T-helper 1 cell treated with Interleukin-12 subunit alpha and Interleukin-12 subunit beta and Interleukin-4 antibody, amounts not matched to agents 30 μg/mL and 1 μg/mL, for 36 hours (primary cell): ENCODE measurements at regions not wholly inside any gene's neighbourhood (a gene's known extent, or its start where the extent isn't known, plus 50 kb on each side); places are given as distances from the start of the nearest gene placed in this dataset.
"Not testable (repeated sequence)": the region's sequence is repeated elsewhere in the genome, so short reads cannot be mapped to it uniquely, and the experiment has no call there.

Source experiments
- H3K27ac Mint-ChIP-seq: one replicate; pipeline ENCODE4 v1.8.0; 2021; ENCODE audit warnings: mild to moderate bottlenecking, mixed read lengths
- H3K27me3 Mint-ChIP-seq: one replicate; pipeline ENCODE4 v1.8.0; 2021; ENCODE audit warnings: low read depth, mixed read lengths
- H3K36me3 Mint-ChIP-seq: one replicate; pipeline ENCODE4 v1.8.0; 2021; ENCODE audit warnings: low read depth, mixed read lengths
- H3K4me1 Mint-ChIP-seq: one replicate; pipeline ENCODE4 v1.8.0; 2021; ENCODE audit warnings: low read depth, mixed read lengths
- H3K4me3 Mint-ChIP-seq: one replicate; pipeline ENCODE4 v1.8.0; 2021; ENCODE audit warnings: mild to moderate bottlenecking, moderate library complexity, mixed read lengths
- H3K9me3 Mint-ChIP-seq: one replicate; pipeline ENCODE4 v1.8.0; 2021; ENCODE audit warnings: mixed read lengths

- H3K27me3 Mint-ChIP-seq, H3K36me3 Mint-ChIP-seq: not testable (repeated sequence)
Observed at GRCh38 chr3:20989653-20990052, 761.4 kb downstream of the ZNF385D start.

GRCh38 chr3:20984594-20985205 is 766.3 kb downstream of the ZNF385D start:
- Mint-ChIP-seq H3K4me1 (no peaks in the 10 kb centered on the region), H3K9me3 (peaks cover 20% of the 10 kb centered on the region), H3K27me3 (no peaks in the 10 kb centered on the region), H3K27ac (no peak overlapping the region), H3K36me3 (no peaks in the 10 kb centered on the region), H3K4me3 (no peak overlapping the region)

More at GRCh38 chr3:20989653-20990052, 761.4 kb downstream of the ZNF385D start:
- peaks cover 13% of the 10 kb centered on the region for H3K9me3 Mint-ChIP-seq
- not testable (repeated sequence) for H3K4me3 Mint-ChIP-seq, H3K4me1 Mint-ChIP-seq, H3K27ac Mint-ChIP-seq

GRCh38 chr3:20975188-20975651 is 775.8 kb downstream of the ZNF385D start:
- H3K36me3 Mint-ChIP-seq = no peaks in the 10 kb centered on the region
- no peaks in the 10 kb centered on the region for H3K4me1 Mint-ChIP-seq
- H3K9me3 Mint-ChIP-seq = peaks cover 16% of the 10 kb centered on the region
- H3K27ac Mint-ChIP-seq = no peak overlapping the region
- H3K27me3 Mint-ChIP-seq = no peaks in the 10 kb centered on the region
- no peak overlapping the region for H3K4me3 Mint-ChIP-seq

GRCh38 chr3:20974396-20974795 is 776.6 kb downstream of the ZNF385D start:
- Mint-ChIP-seq H3K9me3 (peaks cover 23% of the 10 kb centered on the region), H3K27ac (no peak overlapping the region), H3K4me1 (no peaks in the 10 kb centered on the region), H3K36me3 (no peaks in the 10 kb centered on the region), H3K4me3 (no peak overlapping the region), H3K27me3 (no peaks in the 10 kb centered on the region)

GRCh38 chr3:20970807-20971206 is 780.2 kb downstream of the ZNF385D start:
- not testable (repeated sequence) for H3K27ac Mint-ChIP-seq, H3K4me1 Mint-ChIP-seq, H3K4me3 Mint-ChIP-seq, H3K36me3 Mint-ChIP-seq, H3K27me3 Mint-ChIP-seq
- peaks cover 32% of the 10 kb centered on the region for H3K9me3 Mint-ChIP-seq

- not testable (repeated sequence) for H3K4me3 Mint-ChIP-seq, H3K36me3 Mint-ChIP-seq, H3K27ac Mint-ChIP-seq, H3K4me1 Mint-ChIP-seq, H3K27me3 Mint-ChIP-seq
- H3K9me3 Mint-ChIP-seq = peaks cover 36% of the 10 kb centered on the region
Observed at GRCh38 chr3:20967485-20967884, 781.5 kb upstream of the SGO1 start.

GRCh38 chr3:20958161-20958560 is 772.2 kb upstream of the SGO1 start:
- Mint-ChIP-seq H3K27ac (no peak overlapping the region), H3K9me3 (peaks cover 16% of the 10 kb centered on the region), H3K27me3 (no peaks in the 10 kb centered on the region), H3K4me1 (no peaks in the 10 kb centered on the region), H3K4me3 (no peak overlapping the region), H3K36me3 (no peaks in the 10 kb centered on the region)

- Mint-ChIP-seq H3K4me1 (no peaks in the 10 kb centered on the region), H3K27ac (no peak overlapping the region), H3K4me3 (no peak overlapping the region), H3K9me3 (peaks cover 16% of the 10 kb centered on the region), H3K27me3 (no peaks in the 10 kb centered on the region), H3K36me3 (no peaks in the 10 kb centered on the region)
Observed at GRCh38 chr3:20945892-20946291, 759.9 kb upstream of the SGO1 start.

GRCh38 chr3:20935791-20936190 is 749.8 kb upstream of the SGO1 start:
- Mint-ChIP-seq H3K27me3 (no peaks in the 10 kb centered on the region), H3K27ac (no peak overlapping the region), H3K36me3 (no peaks in the 10 kb centered on the region), H3K4me1 (no peaks in the 10 kb centered on the region), H3K9me3 (peaks cover 22% of the 10 kb centered on the region), H3K4me3 (no peak overlapping the region)

GRCh38 chr3:20931834-20932233 is 745.8 kb upstream of the SGO1 start:
- Mint-ChIP-seq H3K4me1 (no peaks in the 10 kb centered on the region), H3K9me3 (peaks cover 29% of the 10 kb centered on the region), H3K36me3 (no peaks in the 10 kb centered on the region), H3K4me3 (no peak overlapping the region), H3K27ac (no peak overlapping the region), H3K27me3 (no peaks in the 10 kb centered on the region)

- Mint-ChIP-seq H3K27me3 (no peaks in the 10 kb centered on the region), H3K36me3 (no peaks in the 10 kb centered on the region), H3K9me3 (peaks cover 29% of the 10 kb centered on the region), H3K27ac (no peak overlapping the region), H3K4me1 (no peaks in the 10 kb centered on the region), H3K4me3 (no peak overlapping the region)
Observed at GRCh38 chr3:20930034-20930433, 744.0 kb upstream of the SGO1 start.

- H3K27ac Mint-ChIP-seq = no peak overlapping the region
- H3K4me3 Mint-ChIP-seq = no peak overlapping the region
- no peaks in the 10 kb centered on the region for H3K36me3 Mint-ChIP-seq
- peaks cover 39% of the 10 kb centered on the region for H3K9me3 Mint-ChIP-seq
- H3K27me3 Mint-ChIP-seq = no peaks in the 10 kb centered on the region
- no peaks in the 10 kb centered on the region for H3K4me1 Mint-ChIP-seq
Observed at GRCh38 chr3:20924646-20925385, 738.8 kb upstream of the SGO1 start.

- H3K4me3 Mint-ChIP-seq, H3K27me3 Mint-ChIP-seq, H3K27ac Mint-ChIP-seq, H3K36me3 Mint-ChIP-seq, H3K4me1 Mint-ChIP-seq: not testable (repeated sequence)
- peaks cover 52% of the 10 kb centered on the region for H3K9me3 Mint-ChIP-seq
Observed at GRCh38 chr3:20921112-20921511, 735.1 kb upstream of the SGO1 start.

- Mint-ChIP-seq H3K4me1 (no peaks in the 10 kb centered on the region), H3K36me3 (no peaks in the 10 kb centered on the region), H3K4me3 (no peak overlapping the region), H3K27ac (no peak overlapping the region), H3K27me3 (no peaks in the 10 kb centered on the region), H3K9me3 (peaks cover 47% of the 10 kb centered on the region)
Observed at GRCh38 chr3:20916951-20917606, 731.1 kb upstream of the SGO1 start.

- Mint-ChIP-seq H3K9me3 (peaks cover 25% of the 10 kb centered on the region), H3K27me3 (no peaks in the 10 kb centered on the region), H3K36me3 (no peaks in the 10 kb centered on the region), H3K4me3 (no peak overlapping the region), H3K27ac (no peak overlapping the region), H3K4me1 (no peaks in the 10 kb centered on the region)
Observed at GRCh38 chr3:20914310-20914709, 728.3 kb upstream of the SGO1 start.
